BE2C (cell line): ENCODE measurements at regions not wholly inside any gene's neighbourhood (a gene's known extent, or its start where the extent isn't known, plus 50 kb on each side); places are given as distances from the start of the nearest gene placed in this dataset.

ENCODE experiments used
- DNase-seq: peaks from one replicate; pipeline ENCODE4 v3.0.0-alpha.2; 2020
- H3K27me3 ChIP-seq: fragments of 250-450 bp; sonication (Bioruptor Pico); 2 replicates; pipeline ENCODE4 v1.5.1; 2020; ENCODE audit warnings: mild to moderate bottlenecking
- H3K36me3 ChIP-seq: fragments of 250-450 bp; sonication (Bioruptor Pico); 2 replicates; pipeline ENCODE4 v1.5.1; 2020; ENCODE audit warnings: mild to moderate bottlenecking
- H3K4me1 ChIP-seq: fragments of 250-450 bp; sonication (Bioruptor Pico); 2 replicates; pipeline ENCODE4 v1.5.1; 2020
- H3K4me3 ChIP-seq: 2 replicates; pipeline ENCODE4 v1.5.1; 2011; ENCODE audit warnings: low read depth, low read length
- H3K9me3 ChIP-seq: fragments of 250-450 bp; sonication (Bioruptor Pico); 2 replicates; pipeline ENCODE4 v1.5.1; 2020
- TF ChIP-seq, protein P1 (sequence below): IDR thresholded peaks from 2 replicates; pipeline ENCODE4 v1.5.1; 2012; ENCODE audit warnings: mild to moderate bottlenecking, low read depth, low read length

DNA sequence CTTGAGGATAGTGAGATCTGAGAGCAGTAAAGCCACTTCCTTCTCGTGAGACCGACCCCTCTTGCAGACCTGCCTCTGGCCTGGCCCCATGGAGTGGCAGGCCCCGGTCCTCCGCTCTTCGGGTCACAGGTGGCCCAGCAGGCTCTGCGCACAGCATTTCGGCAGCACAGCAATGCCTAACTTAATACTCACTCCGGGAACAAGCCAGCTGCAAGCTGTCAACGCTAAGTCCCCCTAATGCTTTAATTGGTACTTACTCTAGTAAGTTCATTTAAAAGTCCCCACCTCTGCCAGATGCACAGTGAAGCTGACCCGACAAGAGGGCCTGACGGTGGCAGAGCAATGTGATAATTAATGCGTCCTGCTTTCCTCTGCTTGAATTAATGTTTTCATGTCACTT is 349.3 kb upstream of the B3GAT1 start:
- Histone ChIP-seq H3K4me1 (no peaks in the 10 kb centered on the region), H3K4me3 (no peak overlapping the region), H3K9me3 (no peaks in the 10 kb centered on the region), H3K27me3 (peaks cover 4% of the 10 kb centered on the region; the same call in 1 of the 2 replicates), H3K36me3 (no peaks in the 10 kb centered on the region)
- no peak for DNase-seq
- TF ChIP-seq, protein P1, sequence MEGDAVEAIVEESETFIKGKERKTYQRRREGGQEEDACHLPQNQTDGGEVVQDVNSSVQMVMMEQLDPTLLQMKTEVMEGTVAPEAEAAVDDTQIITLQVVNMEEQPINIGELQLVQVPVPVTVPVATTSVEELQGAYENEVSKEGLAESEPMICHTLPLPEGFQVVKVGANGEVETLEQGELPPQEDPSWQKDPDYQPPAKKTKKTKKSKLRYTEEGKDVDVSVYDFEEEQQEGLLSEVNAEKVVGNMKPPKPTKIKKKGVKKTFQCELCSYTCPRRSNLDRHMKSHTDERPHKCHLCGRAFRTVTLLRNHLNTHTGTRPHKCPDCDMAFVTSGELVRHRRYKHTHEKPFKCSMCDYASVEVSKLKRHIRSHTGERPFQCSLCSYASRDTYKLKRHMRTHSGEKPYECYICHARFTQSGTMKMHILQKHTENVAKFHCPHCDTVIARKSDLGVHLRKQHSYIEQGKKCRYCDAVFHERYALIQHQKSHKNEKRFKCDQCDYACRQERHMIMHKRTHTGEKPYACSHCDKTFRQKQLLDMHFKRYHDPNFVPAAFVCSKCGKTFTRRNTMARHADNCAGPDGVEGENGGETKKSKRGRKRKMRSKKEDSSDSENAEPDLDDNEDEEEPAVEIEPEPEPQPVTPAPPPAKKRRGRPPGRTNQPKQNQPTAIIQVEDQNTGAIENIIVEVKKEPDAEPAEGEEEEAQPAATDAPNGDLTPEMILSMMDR = no peak

DNA sequence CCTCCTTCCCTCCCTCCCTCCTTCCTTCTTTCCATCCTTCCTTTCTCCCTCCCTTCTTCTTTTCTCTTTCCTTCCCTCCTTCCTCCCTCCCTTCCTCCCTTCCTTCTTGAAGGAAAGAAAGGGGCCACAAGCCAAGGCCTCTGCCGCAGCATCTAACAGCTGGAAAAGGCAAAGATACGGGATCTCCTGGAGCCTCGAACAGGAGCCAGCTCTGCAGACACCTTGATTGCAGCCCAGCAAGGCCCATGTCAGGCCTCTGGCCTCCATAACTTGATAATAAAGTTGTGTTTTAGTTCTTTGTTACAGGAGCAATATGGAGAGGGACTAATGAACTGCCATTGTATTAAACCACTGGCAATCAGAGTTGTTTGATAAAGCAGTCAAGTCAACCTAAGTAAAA is 348.9 kb upstream of the B3GAT1 start:
- peaks cover 4% of the 10 kb centered on the region; the same call in 1 of the 2 replicates for H3K27me3 ChIP-seq
- DNase-seq = no peak
- TF ChIP-seq, protein P1 = no peak
- H3K4me1 ChIP-seq = no peaks in the 10 kb centered on the region
- H3K36me3 ChIP-seq = no peaks in the 10 kb centered on the region
- no peaks in the 10 kb centered on the region for H3K9me3 ChIP-seq
- no peak overlapping the region for H3K4me3 ChIP-seq

DNA sequence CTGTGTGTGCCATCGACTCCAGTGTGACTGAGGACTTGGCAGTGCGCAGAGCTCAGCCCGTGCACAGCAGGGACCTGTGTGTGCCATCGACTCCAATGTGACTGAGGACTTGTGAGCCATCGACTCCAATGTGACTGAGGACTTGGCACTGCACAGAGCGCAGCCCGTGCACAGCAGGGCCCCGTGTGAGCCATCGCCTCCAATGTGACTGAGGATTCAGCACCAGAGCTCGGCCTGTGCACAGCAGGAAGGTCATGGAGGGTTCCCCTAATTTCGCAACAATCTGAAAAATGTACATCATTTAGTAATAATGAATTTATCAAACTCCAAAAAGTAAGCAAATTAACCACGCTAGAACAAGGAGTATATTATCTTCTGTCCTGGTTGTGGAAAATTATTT is 348.3 kb upstream of the B3GAT1 start:
- H3K9me3 ChIP-seq = no peaks in the 10 kb centered on the region
- TF ChIP-seq, protein P1 = no peak
- no peak overlapping the region for H3K4me3 ChIP-seq
- H3K27me3 ChIP-seq = 0 out of 2 replicates have a peak, but pooled peaks cover 2% of the 10 kb centered on the region
- no peak for DNase-seq
- no peaks in the 10 kb centered on the region for H3K4me1 ChIP-seq
- no peaks in the 10 kb centered on the region for H3K36me3 ChIP-seq

DNA sequence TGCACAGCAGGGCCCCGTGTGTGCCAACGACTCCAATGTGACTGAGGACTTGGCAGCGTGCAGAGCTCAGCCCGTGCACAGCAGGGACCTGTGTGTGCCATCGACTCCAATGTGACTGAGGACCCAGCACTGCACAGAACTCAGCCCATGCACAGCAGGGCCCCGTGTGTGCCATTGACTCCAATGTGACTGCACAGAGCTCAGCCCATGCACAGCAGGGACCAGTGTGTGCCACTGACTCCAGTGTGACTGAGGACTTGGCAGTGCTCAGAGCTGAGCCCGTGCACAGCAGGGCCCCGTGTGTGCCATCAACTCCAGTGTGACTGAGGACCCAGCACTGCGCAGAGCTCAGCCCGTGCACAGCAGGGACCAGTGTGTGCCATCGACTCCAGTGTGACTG is 347.8 kb upstream of the B3GAT1 start:
- H3K9me3 ChIP-seq = no peaks in the 10 kb centered on the region
- no peaks in the 10 kb centered on the region for H3K36me3 ChIP-seq
- H3K4me1 ChIP-seq = no peaks in the 10 kb centered on the region
- no peaks in the 10 kb centered on the region for H3K27me3 ChIP-seq
- TF ChIP-seq, protein P1 = no peak
- no peak overlapping the region for H3K4me3 ChIP-seq
- no peak for DNase-seq

DNA sequence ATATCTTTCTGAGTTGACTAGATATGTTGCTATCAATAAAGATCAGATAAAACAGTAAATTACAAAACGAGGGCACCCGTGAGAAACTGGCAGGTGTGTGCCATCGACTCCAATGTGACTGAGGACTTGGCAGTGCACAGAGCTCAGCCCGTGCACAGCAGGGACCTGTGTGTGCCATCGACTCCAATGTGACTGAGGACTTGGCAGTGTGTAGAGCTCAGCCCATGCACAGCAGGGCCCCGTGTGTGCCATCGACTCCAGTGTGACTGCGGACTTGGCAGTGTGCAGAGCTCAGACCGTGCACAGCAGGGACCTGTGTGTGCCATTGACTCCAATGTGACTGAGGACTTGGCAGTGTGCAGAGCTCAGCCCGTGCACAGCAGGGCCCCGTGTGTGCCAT is 347.2 kb upstream of the B3GAT1 start:
- TF ChIP-seq, protein P1 = no peak
- no peak for DNase-seq
- Histone ChIP-seq H3K4me3 (no peak overlapping the region), H3K36me3 (no peaks in the 10 kb centered on the region), H3K27me3 (0 out of 2 replicates have a peak, but pooled peaks cover 3% of the 10 kb centered on the region), H3K9me3 (no peaks in the 10 kb centered on the region), H3K4me1 (no peaks in the 10 kb centered on the region)

DNA sequence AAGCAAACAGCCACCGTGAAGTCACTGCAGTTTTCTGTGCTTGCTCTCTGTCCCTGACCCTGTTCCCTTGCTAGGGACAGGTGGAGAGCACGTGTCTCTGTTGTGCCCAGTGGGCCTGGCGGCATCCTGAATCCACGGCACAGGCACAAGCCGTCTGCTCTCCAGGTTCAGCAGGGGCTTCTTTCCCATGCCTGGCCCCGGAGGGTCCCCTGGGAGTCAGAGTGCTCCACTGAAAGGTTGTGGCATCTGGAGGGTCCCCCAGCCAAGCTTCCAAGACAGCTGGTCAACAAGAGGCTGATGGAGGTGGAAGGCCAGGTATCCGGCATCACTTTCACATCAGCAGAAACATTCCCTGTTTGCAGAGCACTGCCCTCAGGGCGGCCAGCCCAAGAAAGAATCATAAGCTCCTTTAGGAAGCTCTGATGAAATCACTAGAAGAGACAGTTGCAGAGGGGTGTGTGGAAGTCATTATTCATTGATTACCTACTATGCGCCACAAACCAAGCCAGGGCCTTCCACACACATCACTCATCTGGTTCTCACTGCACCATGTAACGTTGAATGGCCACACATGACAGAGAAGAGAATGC is 346.4 kb upstream of the B3GAT1 start:
- TF ChIP-seq, protein P1 = no peak
- no peak for DNase-seq

More for the DNA sequence above, 346.4 kb upstream of the B3GAT1 start:
- Histone ChIP-seq H3K27me3 (0 out of 2 replicates have a peak, but pooled peaks cover 7% of the 10 kb centered on the region), H3K4me1 (no peaks in the 10 kb centered on the region), H3K36me3 (no peaks in the 10 kb centered on the region), H3K4me3 (no peak overlapping the region), H3K9me3 (no peaks in the 10 kb centered on the region)
